H9 (cell line): ENCODE measurements at regions not wholly inside any gene's neighbourhood (a gene's known extent, or its start where the extent isn't known, plus 50 kb on each side); places are given as distances from the start of the nearest gene placed in this dataset.

Experiments
- DNase-seq: peaks from one replicate; pipeline ENCODE4 v3.0.0-alpha.2; 2017
- H2AFZ ChIP-seq: one replicate; pipeline ENCODE4 v1.6.1; 2013; ENCODE audit warnings: mild to moderate bottlenecking, low read length, control low read depth, moderate library complexity
- H2AK5ac ChIP-seq: 2 replicates; pipeline ENCODE4 v1.6.1; 2013; ENCODE audit warnings: low read length, control low read depth, mixed read lengths; ENCODE audit not compliant: insufficient read length
- H2BK120ac ChIP-seq: one replicate; pipeline ENCODE4 v1.6.1; 2013; ENCODE audit warnings: low read depth, mild to moderate bottlenecking, low read length, control low read depth, inconsistent platforms; ENCODE audit not compliant: poor library complexity, severe bottlenecking
- H2BK12ac ChIP-seq: 2 replicates; pipeline ENCODE4 v1.6.1; 2013; ENCODE audit warnings: low read length, control low read depth, mixed read lengths, low read depth; ENCODE audit not compliant: insufficient read length
- H2BK15ac ChIP-seq: 2 replicates; pipeline ENCODE4 v1.6.1; 2013; ENCODE audit warnings: low read depth, low read length, control low read depth
- H2BK20ac ChIP-seq: one replicate; pipeline ENCODE4 v1.6.1; 2013; ENCODE audit warnings: low read depth, mild to moderate bottlenecking, low read length, control low read depth, inconsistent platforms; ENCODE audit not compliant: poor library complexity, severe bottlenecking
- H2BK5ac ChIP-seq: 2 replicates; pipeline ENCODE4 v1.6.1; 2013; ENCODE audit warnings: low read length, control low read depth, mixed read lengths; ENCODE audit not compliant: insufficient read length
- H3K14ac ChIP-seq: 2 replicates; pipeline ENCODE4 v1.6.1; 2013; ENCODE audit warnings: low read length, control low read depth; ENCODE audit not compliant: insufficient read depth
- H3K18ac ChIP-seq: 2 replicates; pipeline ENCODE4 v1.6.1; 2013; ENCODE audit warnings: low read depth, mild to moderate bottlenecking, mixed read lengths, low read length, control low read depth; ENCODE audit not compliant: insufficient read length
- H3K23ac ChIP-seq: 2 replicates; pipeline ENCODE4 v1.6.1; 2013; ENCODE audit warnings: low read length, control low read depth, mixed read lengths, low read depth; ENCODE audit not compliant: insufficient read length
- H3K23me2 ChIP-seq: 2 replicates; pipeline ENCODE4 v1.6.1; 2013; ENCODE audit warnings: low read depth, mild to moderate bottlenecking, mixed read lengths, low read length, control low read depth; ENCODE audit not compliant: insufficient read length, poor library complexity, severe bottlenecking
- H3K27ac ChIP-seq: 2 replicates; pipeline ENCODE4 v1.5.1; 2013; ENCODE audit warnings: low read length, control low read depth, mixed read lengths, low read depth; ENCODE audit not compliant: insufficient read length
- H3K27me3 ChIP-seq: 2 replicates; pipeline ENCODE4 v1.6.1; 2013; ENCODE audit warnings: low read length, control low read depth, inconsistent platforms; ENCODE audit not compliant: insufficient read depth
- H3K4ac ChIP-seq: 2 replicates; pipeline ENCODE4 v1.6.1; 2013; ENCODE audit warnings: low read depth, mild to moderate bottlenecking, control low read depth, inconsistent platforms, low read length, moderate library complexity
- H3K4me1 ChIP-seq: 2 replicates; pipeline ENCODE4 v1.6.1; 2013; ENCODE audit warnings: low read length, control low read depth, inconsistent platforms; ENCODE audit not compliant: insufficient read depth
- H3K4me2 ChIP-seq: 2 replicates; pipeline ENCODE4 v1.6.1; 2013; ENCODE audit warnings: low read length, control low read depth, mixed read lengths; ENCODE audit not compliant: insufficient read length, insufficient read depth
- H3K56ac ChIP-seq: 2 replicates; pipeline ENCODE4 v1.6.1; 2013; ENCODE audit warnings: low read depth, mild to moderate bottlenecking, mixed read lengths, low read length, control low read depth; ENCODE audit not compliant: insufficient read length
- H3K79me1 ChIP-seq: 2 replicates; pipeline ENCODE4 v1.6.1; 2013; ENCODE audit warnings: low read depth, mild to moderate bottlenecking, moderate library complexity, low read length, control low read depth, inconsistent platforms; ENCODE audit not compliant: insufficient read depth, poor library complexity, severe bottlenecking
- H3K79me2 ChIP-seq: 2 replicates; pipeline ENCODE4 v1.6.1; 2013; ENCODE audit warnings: low read length, control low read depth, inconsistent platforms; ENCODE audit not compliant: insufficient read depth
- H3K9ac ChIP-seq: 2 replicates; pipeline ENCODE4 v1.6.1; 2013; ENCODE audit warnings: low read length, control low read depth, mixed read lengths; ENCODE audit not compliant: insufficient read length; ENCODE audit errors: extremely low read depth
- H3K9me3 ChIP-seq: one replicate; pipeline ENCODE4 v1.6.1; 2013; ENCODE audit warnings: low read depth, low read length, inconsistent platforms; ENCODE audit not compliant: control insufficient read depth
- H3T11ph ChIP-seq: one replicate; pipeline ENCODE4 v1.6.1; 2013; ENCODE audit warnings: mild to moderate bottlenecking, low read length, control low read depth, inconsistent platforms
- H4K20me1 ChIP-seq: one replicate; pipeline ENCODE4 v1.6.1; 2013; ENCODE audit not compliant: control insufficient read depth, insufficient read length, insufficient read depth
- H4K5ac ChIP-seq: 2 replicates; pipeline ENCODE4 v1.6.1; 2013; ENCODE audit warnings: low read depth, mild to moderate bottlenecking, mixed read lengths, low read length, control low read depth; ENCODE audit not compliant: insufficient read length
- H4K8ac ChIP-seq: replicated peaks from 2 replicates; pipeline ENCODE4 v1.6.1; 2013; ENCODE audit warnings: low read length, control low read depth, mixed read lengths, low read depth; ENCODE audit not compliant: insufficient read length
- H4K91ac ChIP-seq: 2 replicates; pipeline ENCODE4 v1.6.1; 2013; ENCODE audit warnings: low read depth, mild to moderate bottlenecking, moderate library complexity, mixed read lengths, low read length, control low read depth; ENCODE audit not compliant: insufficient read length
- H3K27ac Mint-ChIP-seq, 3 experiments: 2 replicates in 2 of 3; 3 replicates in 1 of 3; pipeline ENCODE4 v1.8.0; 2020 to 2021; ENCODE audit warnings: mixed read lengths in 3 of 3, mild to moderate bottlenecking in 1 of 3, moderate library complexity in 1 of 3
- H3K27me3 Mint-ChIP-seq: 2 replicates; pipeline ENCODE4 v1.8.0; 2021; ENCODE audit warnings: low read depth, mild to moderate bottlenecking, moderate library complexity, mixed read lengths
- H3K36me3 Mint-ChIP-seq, 3 experiments: 2 replicates in 2 of 3; 3 replicates in 1 of 3; pipeline ENCODE4 v1.8.0; 2020 to 2021; ENCODE audit warnings: low read depth in 3 of 3, mixed read lengths in 3 of 3; ENCODE audit not compliant: insufficient read depth in 1 of 3
- H3K4me1 Mint-ChIP-seq, 2 experiments: 2 replicates each; pipeline ENCODE4 v1.8.0; 2020; ENCODE audit warnings: mixed read lengths in 2 of 2
- H3K4me3 Mint-ChIP-seq, 2 experiments: 2 replicates in 1 of 2; 3 replicates in 1 of 2; pipeline ENCODE4 v1.8.0; 2020 to 2021; ENCODE audit warnings: mild to moderate bottlenecking in 2 of 2, mixed read lengths in 2 of 2, moderate library complexity in 1 of 2
- H3K9me3 Mint-ChIP-seq, 2 experiments: 2 replicates in 1 of 2; 3 replicates in 1 of 2; pipeline ENCODE4 v1.8.0; 2020; ENCODE audit warnings: mild to moderate bottlenecking in 2 of 2, mixed read lengths in 2 of 2, moderate library complexity in 1 of 2
- WGBS: extraction: QIAGEN DNeasy Blood & Tissue Kit; methylation state at CpG from one replicate; pipeline ENCODE4 v1.1.7; 2013; ENCODE audit warnings: missing lambda C conversion rate, low lambda C conversion rate, mixed read lengths; ENCODE audit not compliant: insufficient read length; ENCODE audit errors: extremely low coverage; 5-methylcytosine and 5-hydroxymethylcytosine counted together
- TF ChIP-seq, protein P1 (sequence below): fragments of 200-600 bp; sonication (generic); conservative IDR thresholded peaks from 3 replicates; pipeline ENCODE4 v1.8.0; 2021; ENCODE audit warnings: antibody characterized with exemption, mild to moderate bottlenecking

DNA sequence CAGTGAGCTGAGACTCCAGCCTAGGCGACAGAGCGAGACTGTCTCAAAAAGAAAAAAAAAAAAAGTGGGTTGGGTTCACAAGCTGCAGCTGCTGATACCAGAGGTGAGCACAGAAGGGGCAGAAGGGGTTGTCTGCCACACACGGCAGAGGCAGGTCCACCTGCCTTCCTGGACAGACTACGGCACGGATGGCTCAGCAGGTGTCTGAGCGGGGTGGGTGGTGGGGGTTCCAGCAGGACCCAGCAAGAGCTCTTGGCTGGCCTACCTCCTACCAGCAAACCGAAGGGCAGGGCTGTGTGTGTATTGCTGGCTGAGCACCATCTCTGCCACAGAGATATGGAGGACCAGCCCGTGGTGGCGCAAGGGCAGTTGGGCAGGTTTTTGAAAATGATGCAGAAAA lies 130.4 kb upstream of the ASB18 start:
- no peak overlapping the region for H3K4me3 Mint-ChIP-seq
- Histone ChIP-seq H3K79me2 (no peaks in the 10 kb centered on the region), H3K18ac (no peak overlapping the region), H2BK20ac (no peak overlapping the region), H3K27ac (no peak overlapping the region), H3K4me1 (no peaks in the 10 kb centered on the region), H3K79me1 (no peaks in the 10 kb centered on the region), H3K4me2 (no peak overlapping the region), H4K8ac (no peak overlapping the region), H2BK12ac (no peak overlapping the region), H3K23me2 (no peaks in the 10 kb centered on the region), H3T11ph (no peak overlapping the region), H2BK120ac (no peak overlapping the region), H2AFZ (no peak overlapping the region), H3K9me3 (no peaks in the 10 kb centered on the region), H4K91ac (no peak overlapping the region), H4K20me1 (no peaks in the 10 kb centered on the region), H3K14ac (no peak overlapping the region; the same call in 1 of the 2 replicates), H3K56ac (no peak overlapping the region), H3K23ac (no peak overlapping the region), H3K9ac (no peak overlapping the region), H2AK5ac (no peak overlapping the region), H4K5ac (no peak overlapping the region), H2BK15ac (no peak overlapping the region), H2BK5ac (no peak overlapping the region), H3K4ac (no peak overlapping the region), H3K27me3 (no peaks in the 10 kb centered on the region)
- peaks cover 0 to 9% (median 9%) of the 10 kb centered on the region in 3 experiments; a peak in 4 of 7 replicates for H3K36me3 Mint-ChIP-seq
- peaks cover 0 to 3% of the 10 kb centered on the region in 2 experiments; a peak in 2 of 5 replicates for H3K9me3 Mint-ChIP-seq
- TF ChIP-seq, protein P1, sequence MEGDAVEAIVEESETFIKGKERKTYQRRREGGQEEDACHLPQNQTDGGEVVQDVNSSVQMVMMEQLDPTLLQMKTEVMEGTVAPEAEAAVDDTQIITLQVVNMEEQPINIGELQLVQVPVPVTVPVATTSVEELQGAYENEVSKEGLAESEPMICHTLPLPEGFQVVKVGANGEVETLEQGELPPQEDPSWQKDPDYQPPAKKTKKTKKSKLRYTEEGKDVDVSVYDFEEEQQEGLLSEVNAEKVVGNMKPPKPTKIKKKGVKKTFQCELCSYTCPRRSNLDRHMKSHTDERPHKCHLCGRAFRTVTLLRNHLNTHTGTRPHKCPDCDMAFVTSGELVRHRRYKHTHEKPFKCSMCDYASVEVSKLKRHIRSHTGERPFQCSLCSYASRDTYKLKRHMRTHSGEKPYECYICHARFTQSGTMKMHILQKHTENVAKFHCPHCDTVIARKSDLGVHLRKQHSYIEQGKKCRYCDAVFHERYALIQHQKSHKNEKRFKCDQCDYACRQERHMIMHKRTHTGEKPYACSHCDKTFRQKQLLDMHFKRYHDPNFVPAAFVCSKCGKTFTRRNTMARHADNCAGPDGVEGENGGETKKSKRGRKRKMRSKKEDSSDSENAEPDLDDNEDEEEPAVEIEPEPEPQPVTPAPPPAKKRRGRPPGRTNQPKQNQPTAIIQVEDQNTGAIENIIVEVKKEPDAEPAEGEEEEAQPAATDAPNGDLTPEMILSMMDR: no peak
- WGBS: no CpG with 5 or more reads among the region's 9 CpGs
- no peak overlapping the region for H3K27ac Mint-ChIP-seq
- DNase-seq: peak; percentile 9
- peaks cover 20 to 37% of the 10 kb centered on the region in 2 experiments for H3K4me1 Mint-ChIP-seq
- no peaks in the 10 kb centered on the region for H3K27me3 Mint-ChIP-seq
